H9 (cell line): ENCODE measurements at regions not wholly inside any gene's neighbourhood (a gene's known extent, or its start where the extent isn't known, plus 50 kb on each side); places are given as distances from the start of the nearest gene placed in this dataset.

Source experiments
- DNase-seq: peaks from one replicate; pipeline ENCODE4 v3.0.0-alpha.2; 2017
- H2AFZ ChIP-seq: one replicate; pipeline ENCODE4 v1.6.1; 2013; ENCODE audit warnings: mild to moderate bottlenecking, low read length, control low read depth, moderate library complexity
- H2AK5ac ChIP-seq: 2 replicates; pipeline ENCODE4 v1.6.1; 2013; ENCODE audit warnings: low read length, control low read depth, mixed read lengths; ENCODE audit not compliant: insufficient read length
- H2BK120ac ChIP-seq: one replicate; pipeline ENCODE4 v1.6.1; 2013; ENCODE audit warnings: low read depth, mild to moderate bottlenecking, low read length, control low read depth, inconsistent platforms; ENCODE audit not compliant: poor library complexity, severe bottlenecking
- H2BK12ac ChIP-seq: 2 replicates; pipeline ENCODE4 v1.6.1; 2013; ENCODE audit warnings: low read length, control low read depth, mixed read lengths, low read depth; ENCODE audit not compliant: insufficient read length
- H2BK15ac ChIP-seq: 2 replicates; pipeline ENCODE4 v1.6.1; 2013; ENCODE audit warnings: low read depth, low read length, control low read depth
- H2BK20ac ChIP-seq: one replicate; pipeline ENCODE4 v1.6.1; 2013; ENCODE audit warnings: low read depth, mild to moderate bottlenecking, low read length, control low read depth, inconsistent platforms; ENCODE audit not compliant: poor library complexity, severe bottlenecking
- H2BK5ac ChIP-seq: 2 replicates; pipeline ENCODE4 v1.6.1; 2013; ENCODE audit warnings: low read length, control low read depth, mixed read lengths; ENCODE audit not compliant: insufficient read length
- H3K14ac ChIP-seq: 2 replicates; pipeline ENCODE4 v1.6.1; 2013; ENCODE audit warnings: low read length, control low read depth; ENCODE audit not compliant: insufficient read depth
- H3K18ac ChIP-seq: 2 replicates; pipeline ENCODE4 v1.6.1; 2013; ENCODE audit warnings: low read depth, mild to moderate bottlenecking, mixed read lengths, low read length, control low read depth; ENCODE audit not compliant: insufficient read length
- H3K23ac ChIP-seq: 2 replicates; pipeline ENCODE4 v1.6.1; 2013; ENCODE audit warnings: low read length, control low read depth, mixed read lengths, low read depth; ENCODE audit not compliant: insufficient read length
- H3K23me2 ChIP-seq: 2 replicates; pipeline ENCODE4 v1.6.1; 2013; ENCODE audit warnings: low read depth, mild to moderate bottlenecking, mixed read lengths, low read length, control low read depth; ENCODE audit not compliant: insufficient read length, poor library complexity, severe bottlenecking
- H3K27ac ChIP-seq: 2 replicates; pipeline ENCODE4 v1.5.1; 2013; ENCODE audit warnings: low read length, control low read depth, mixed read lengths, low read depth; ENCODE audit not compliant: insufficient read length
- H3K27me3 ChIP-seq: 2 replicates; pipeline ENCODE4 v1.6.1; 2013; ENCODE audit warnings: low read length, control low read depth, inconsistent platforms; ENCODE audit not compliant: insufficient read depth
- H3K4ac ChIP-seq: 2 replicates; pipeline ENCODE4 v1.6.1; 2013; ENCODE audit warnings: low read depth, mild to moderate bottlenecking, control low read depth, inconsistent platforms, low read length, moderate library complexity
- H3K4me1 ChIP-seq: 2 replicates; pipeline ENCODE4 v1.6.1; 2013; ENCODE audit warnings: low read length, control low read depth, inconsistent platforms; ENCODE audit not compliant: insufficient read depth
- H3K4me2 ChIP-seq: 2 replicates; pipeline ENCODE4 v1.6.1; 2013; ENCODE audit warnings: low read length, control low read depth, mixed read lengths; ENCODE audit not compliant: insufficient read length, insufficient read depth
- H3K56ac ChIP-seq: 2 replicates; pipeline ENCODE4 v1.6.1; 2013; ENCODE audit warnings: low read depth, mild to moderate bottlenecking, mixed read lengths, low read length, control low read depth; ENCODE audit not compliant: insufficient read length
- H3K79me1 ChIP-seq: 2 replicates; pipeline ENCODE4 v1.6.1; 2013; ENCODE audit warnings: low read depth, mild to moderate bottlenecking, moderate library complexity, low read length, control low read depth, inconsistent platforms; ENCODE audit not compliant: insufficient read depth, poor library complexity, severe bottlenecking
- H3K79me2 ChIP-seq: 2 replicates; pipeline ENCODE4 v1.6.1; 2013; ENCODE audit warnings: low read length, control low read depth, inconsistent platforms; ENCODE audit not compliant: insufficient read depth
- H3K9ac ChIP-seq: 2 replicates; pipeline ENCODE4 v1.6.1; 2013; ENCODE audit warnings: low read length, control low read depth, mixed read lengths; ENCODE audit not compliant: insufficient read length; ENCODE audit errors: extremely low read depth
- H3K9me3 ChIP-seq: one replicate; pipeline ENCODE4 v1.6.1; 2013; ENCODE audit warnings: low read depth, low read length, inconsistent platforms; ENCODE audit not compliant: control insufficient read depth
- H3T11ph ChIP-seq: one replicate; pipeline ENCODE4 v1.6.1; 2013; ENCODE audit warnings: mild to moderate bottlenecking, low read length, control low read depth, inconsistent platforms
- H4K20me1 ChIP-seq: one replicate; pipeline ENCODE4 v1.6.1; 2013; ENCODE audit not compliant: control insufficient read depth, insufficient read length, insufficient read depth
- H4K5ac ChIP-seq: 2 replicates; pipeline ENCODE4 v1.6.1; 2013; ENCODE audit warnings: low read depth, mild to moderate bottlenecking, mixed read lengths, low read length, control low read depth; ENCODE audit not compliant: insufficient read length
- H4K8ac ChIP-seq: replicated peaks from 2 replicates; pipeline ENCODE4 v1.6.1; 2013; ENCODE audit warnings: low read length, control low read depth, mixed read lengths, low read depth; ENCODE audit not compliant: insufficient read length
- H4K91ac ChIP-seq: 2 replicates; pipeline ENCODE4 v1.6.1; 2013; ENCODE audit warnings: low read depth, mild to moderate bottlenecking, moderate library complexity, mixed read lengths, low read length, control low read depth; ENCODE audit not compliant: insufficient read length
- H3K27ac Mint-ChIP-seq, 3 experiments: 2 replicates in 2 of 3; 3 replicates in 1 of 3; pipeline ENCODE4 v1.8.0; 2020 to 2021; ENCODE audit warnings: mixed read lengths in 3 of 3, mild to moderate bottlenecking in 1 of 3, moderate library complexity in 1 of 3
- H3K27me3 Mint-ChIP-seq: 2 replicates; pipeline ENCODE4 v1.8.0; 2021; ENCODE audit warnings: low read depth, mild to moderate bottlenecking, moderate library complexity, mixed read lengths
- H3K36me3 Mint-ChIP-seq, 3 experiments: 2 replicates in 2 of 3; 3 replicates in 1 of 3; pipeline ENCODE4 v1.8.0; 2020 to 2021; ENCODE audit warnings: low read depth in 3 of 3, mixed read lengths in 3 of 3; ENCODE audit not compliant: insufficient read depth in 1 of 3
- H3K4me1 Mint-ChIP-seq, 2 experiments: 2 replicates each; pipeline ENCODE4 v1.8.0; 2020; ENCODE audit warnings: mixed read lengths in 2 of 2
- H3K4me3 Mint-ChIP-seq, 2 experiments: 2 replicates in 1 of 2; 3 replicates in 1 of 2; pipeline ENCODE4 v1.8.0; 2020 to 2021; ENCODE audit warnings: mild to moderate bottlenecking in 2 of 2, mixed read lengths in 2 of 2, moderate library complexity in 1 of 2
- H3K9me3 Mint-ChIP-seq, 2 experiments: 2 replicates in 1 of 2; 3 replicates in 1 of 2; pipeline ENCODE4 v1.8.0; 2020; ENCODE audit warnings: mild to moderate bottlenecking in 2 of 2, mixed read lengths in 2 of 2, moderate library complexity in 1 of 2
- WGBS: extraction: QIAGEN DNeasy Blood & Tissue Kit; methylation state at CpG from one replicate; pipeline ENCODE4 v1.1.7; 2013; ENCODE audit warnings: missing lambda C conversion rate, low lambda C conversion rate, mixed read lengths; ENCODE audit not compliant: insufficient read length; ENCODE audit errors: extremely low coverage; 5-methylcytosine and 5-hydroxymethylcytosine counted together
- TF ChIP-seq, protein P1 (sequence below): fragments of 200-600 bp; sonication (generic); conservative IDR thresholded peaks from 3 replicates; pipeline ENCODE4 v1.8.0; 2021; ENCODE audit warnings: antibody characterized with exemption, mild to moderate bottlenecking

DNA sequence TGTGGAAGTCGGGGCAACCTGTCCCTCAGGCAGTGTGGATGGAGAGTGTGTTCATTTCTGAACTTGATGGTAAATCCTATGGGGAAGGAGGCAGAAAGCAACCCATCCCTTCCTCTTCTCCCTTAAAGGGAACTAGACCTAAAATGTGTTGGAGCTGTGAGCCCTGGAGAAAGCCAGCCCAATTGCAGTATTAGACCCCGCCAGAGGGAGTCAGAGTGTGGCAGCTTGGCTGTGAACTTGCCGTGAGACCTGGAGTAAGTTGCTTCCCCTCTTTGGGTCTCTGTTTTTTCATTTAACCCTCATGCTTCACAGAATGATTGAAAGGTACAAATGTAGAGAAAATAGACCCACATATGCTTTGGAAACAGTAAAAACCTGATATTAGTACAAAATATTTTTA is 108.7 kb upstream of the PAK3 start:
- no peak overlapping the region for H3K23ac ChIP-seq
- H3K9ac ChIP-seq: no peak overlapping the region
- H3K79me2 ChIP-seq: no peaks in the 10 kb centered on the region
- Mint-ChIP-seq H3K4me3 (no peak overlapping the region), H3K27me3 (no peaks in the 10 kb centered on the region), H3K9me3 (no peaks in the 10 kb centered on the region), H3K4me1 (peaks cover 9 to 14% of the 10 kb centered on the region in 2 experiments), H3K27ac (no peak overlapping the region; a peak in 1 of 7 replicates), H3K36me3 (no peaks in the 10 kb centered on the region)
- no peak overlapping the region for H3K18ac ChIP-seq
- no peak overlapping the region for H3T11ph ChIP-seq
- no peak overlapping the region for H2BK120ac ChIP-seq
- no peak overlapping the region for H4K91ac ChIP-seq
- 0 out of 2 replicates have a peak overlapping the region, but pooled peaks have one; percentile 29 for H3K14ac ChIP-seq
- H3K56ac ChIP-seq: no peak overlapping the region
- no peak overlapping the region for H2BK5ac ChIP-seq
- no peak overlapping the region for H3K4ac ChIP-seq
- no peak overlapping the region for H4K5ac ChIP-seq
- peaks cover 4% of the 10 kb centered on the region; the same call in 1 of the 2 replicates for H3K4me1 ChIP-seq
- H2BK20ac ChIP-seq: no peak overlapping the region
- DNase-seq: peak; percentile 64
- no peak overlapping the region for H2AK5ac ChIP-seq
- no peak overlapping the region for H3K4me2 ChIP-seq
- no peaks in the 10 kb centered on the region for H3K23me2 ChIP-seq
- H3K27me3 ChIP-seq: no peaks in the 10 kb centered on the region
- no peaks in the 10 kb centered on the region for H3K9me3 ChIP-seq
- no peak overlapping the region for H3K27ac ChIP-seq
- H2BK12ac ChIP-seq: no peak overlapping the region
- H4K8ac ChIP-seq: no peak overlapping the region
- no peaks in the 10 kb centered on the region for H3K79me1 ChIP-seq
- TF ChIP-seq, protein P1, sequence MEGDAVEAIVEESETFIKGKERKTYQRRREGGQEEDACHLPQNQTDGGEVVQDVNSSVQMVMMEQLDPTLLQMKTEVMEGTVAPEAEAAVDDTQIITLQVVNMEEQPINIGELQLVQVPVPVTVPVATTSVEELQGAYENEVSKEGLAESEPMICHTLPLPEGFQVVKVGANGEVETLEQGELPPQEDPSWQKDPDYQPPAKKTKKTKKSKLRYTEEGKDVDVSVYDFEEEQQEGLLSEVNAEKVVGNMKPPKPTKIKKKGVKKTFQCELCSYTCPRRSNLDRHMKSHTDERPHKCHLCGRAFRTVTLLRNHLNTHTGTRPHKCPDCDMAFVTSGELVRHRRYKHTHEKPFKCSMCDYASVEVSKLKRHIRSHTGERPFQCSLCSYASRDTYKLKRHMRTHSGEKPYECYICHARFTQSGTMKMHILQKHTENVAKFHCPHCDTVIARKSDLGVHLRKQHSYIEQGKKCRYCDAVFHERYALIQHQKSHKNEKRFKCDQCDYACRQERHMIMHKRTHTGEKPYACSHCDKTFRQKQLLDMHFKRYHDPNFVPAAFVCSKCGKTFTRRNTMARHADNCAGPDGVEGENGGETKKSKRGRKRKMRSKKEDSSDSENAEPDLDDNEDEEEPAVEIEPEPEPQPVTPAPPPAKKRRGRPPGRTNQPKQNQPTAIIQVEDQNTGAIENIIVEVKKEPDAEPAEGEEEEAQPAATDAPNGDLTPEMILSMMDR: peak; percentile 67
- H2BK15ac ChIP-seq: no peak overlapping the region
- no CpG with 5 or more reads among the region's 3 CpGs for WGBS
- H2AFZ ChIP-seq: no peak overlapping the region
- no peaks in the 10 kb centered on the region for H4K20me1 ChIP-seq
